Mesendoderm (in vitro differentiated cells): ENCODE measurements at regions not wholly inside any gene's neighbourhood (a gene's known extent, or its start where the extent isn't known, plus 50 kb on each side); places are given as distances from the start of the nearest gene placed in this dataset.

Experiments
- DNase-seq: peaks from one replicate; pipeline ENCODE4 v3.0.0; 2013
- H2AK5ac ChIP-seq: 2 replicates; pipeline ENCODE4 v1.6.1; 2013; ENCODE audit warnings: low read length, inconsistent platforms
- H2BK120ac ChIP-seq: 2 replicates; pipeline ENCODE4 v1.6.1; 2013; ENCODE audit warnings: low read depth, mild to moderate bottlenecking, low read length, moderate library complexity, mixed read lengths
- H2BK15ac ChIP-seq: replicated peaks from 2 replicates; pipeline ENCODE4 v1.6.1; 2013; ENCODE audit warnings: low read depth, mild to moderate bottlenecking, moderate library complexity
- H2BK5ac ChIP-seq: 2 replicates; pipeline ENCODE4 v1.6.1; 2013; ENCODE audit warnings: low read length, inconsistent platforms
- H3K18ac ChIP-seq: 2 replicates; pipeline ENCODE4 v1.6.1; 2013; ENCODE audit warnings: mild to moderate bottlenecking, low read length, mixed read lengths
- H3K23ac ChIP-seq: one replicate; pipeline ENCODE4 v1.6.1; 2013; ENCODE audit warnings: low read length
- H3K27ac ChIP-seq: 2 replicates; pipeline ENCODE4 v1.5.1; 2013; ENCODE audit warnings: low read depth, mild to moderate bottlenecking, inconsistent platforms, low read length, moderate library complexity
- H3K27me3 ChIP-seq: 2 replicates; pipeline ENCODE4 v1.6.1; 2013; ENCODE audit warnings: low read length, control low read depth, mild to moderate bottlenecking, inconsistent platforms; ENCODE audit not compliant: insufficient read depth, poor library complexity
- H3K36me3 ChIP-seq: 2 replicates; pipeline ENCODE4 v1.6.1; 2013; ENCODE audit warnings: low read length, inconsistent platforms; ENCODE audit not compliant: control insufficient read depth, insufficient read depth
- H3K4ac ChIP-seq: one replicate; pipeline ENCODE4 v1.6.1; 2013; ENCODE audit warnings: low read depth, mild to moderate bottlenecking, low read length, moderate library complexity
- H3K4me1 ChIP-seq: 2 replicates; pipeline ENCODE4 v1.6.1; 2013; ENCODE audit warnings: low read depth, low read length, inconsistent platforms; ENCODE audit not compliant: control insufficient read depth
- H3K4me2 ChIP-seq: 2 replicates; pipeline ENCODE4 v1.6.1; 2013; ENCODE audit warnings: low read length
- H3K4me3 ChIP-seq: 2 replicates; pipeline ENCODE4 v1.5.1; 2013; ENCODE audit warnings: mild to moderate bottlenecking, low read length
- H3K56ac ChIP-seq: one replicate; pipeline ENCODE4 v1.6.1; 2013; ENCODE audit warnings: low read length
- H3K79me1 ChIP-seq: 2 replicates; pipeline ENCODE4 v1.6.1; 2013; ENCODE audit warnings: low read length, inconsistent platforms
- H3K79me2 ChIP-seq: 2 replicates; pipeline ENCODE4 v1.6.1; 2013; ENCODE audit warnings: mild to moderate bottlenecking, low read length; ENCODE audit not compliant: control insufficient read depth, insufficient read depth
- H3K9ac ChIP-seq: 2 replicates; pipeline ENCODE4 v1.6.1; 2013; ENCODE audit warnings: low read length, inconsistent platforms
- H4K5ac ChIP-seq: one replicate; pipeline ENCODE4 v1.6.1; 2013; ENCODE audit warnings: low read length
- H4K8ac ChIP-seq: one replicate; pipeline ENCODE4 v1.6.1; 2013; ENCODE audit warnings: low read depth, mild to moderate bottlenecking, control low read depth, low read length, moderate library complexity
- WGBS: extraction: QIAGEN DNeasy Blood & Tissue Kit; methylation state at CpG from one replicate; pipeline ENCODE4 v1.1.7; 2013; ENCODE audit warnings: low lambda C conversion rate, missing lambda C conversion rate; ENCODE audit not compliant: insufficient coverage; ENCODE audit errors: extremely low coverage; 5-methylcytosine and 5-hydroxymethylcytosine counted together

GRCh38 chr6:170050591-170051041 lies 240.3 kb downstream of the DLL1 start:
- Histone ChIP-seq H4K8ac (no peak overlapping the region), H3K56ac (no peak overlapping the region), H3K79me1 (no peaks in the 10 kb centered on the region), H3K27ac (no peak overlapping the region), H3K27me3 (no peaks in the 10 kb centered on the region), H3K23ac (no peak overlapping the region), H3K4ac (no peak overlapping the region), H3K4me3 (no peak overlapping the region), H2BK120ac (no peak overlapping the region), H2AK5ac (no peak overlapping the region), H3K9ac (no peak overlapping the region), H3K36me3 (no peaks in the 10 kb centered on the region), H2BK15ac (no peak overlapping the region), H3K18ac (no peak overlapping the region), H3K4me2 (no peak overlapping the region), H4K5ac (no peak overlapping the region), H3K79me2 (no peaks in the 10 kb centered on the region), H2BK5ac (no peak overlapping the region), H3K4me1 (no peaks in the 10 kb centered on the region)
- no CpG with 5 or more reads among the region's 15 CpGs for WGBS
- no peak for DNase-seq

- Histone ChIP-seq H4K8ac (no peak overlapping the region), H3K79me1 (no peaks in the 10 kb centered on the region), H3K79me2 (no peaks in the 10 kb centered on the region), H3K56ac (no peak overlapping the region), H3K4me3 (no peak overlapping the region), H3K4me2 (no peak overlapping the region), H2BK5ac (no peak overlapping the region), H2BK120ac (no peak overlapping the region), H3K4me1 (no peaks in the 10 kb centered on the region), H2AK5ac (no peak overlapping the region), H3K18ac (no peak overlapping the region), H2BK15ac (no peak overlapping the region), H3K4ac (no peak overlapping the region), H3K23ac (no peak overlapping the region), H3K27me3 (no peaks in the 10 kb centered on the region), H3K36me3 (no peaks in the 10 kb centered on the region), H4K5ac (no peak overlapping the region), H3K9ac (no peak overlapping the region), H3K27ac (no peak overlapping the region)
- no CpG with 5 or more reads among the region's 38 CpGs for WGBS
- no peak for DNase-seq
Observed at GRCh38 chr6:170049641-170050561, 241.0 kb downstream of the DLL1 start.

GRCh38 chr6:170048615-170049256 lies 242.1 kb downstream of the DLL1 start:
- Histone ChIP-seq H2AK5ac (no peak overlapping the region), H2BK5ac (no peak overlapping the region), H4K8ac (no peak overlapping the region), H3K27ac (no peak overlapping the region), H3K18ac (no peak overlapping the region), H3K4me2 (no peak overlapping the region), H3K27me3 (no peaks in the 10 kb centered on the region), H3K9ac (no peak overlapping the region), H3K56ac (no peak overlapping the region), H2BK120ac (no peak overlapping the region), H3K4ac (no peak overlapping the region), H4K5ac (no peak overlapping the region), H3K23ac (no peak overlapping the region), H3K79me2 (no peaks in the 10 kb centered on the region), H2BK15ac (no peak overlapping the region), H3K79me1 (no peaks in the 10 kb centered on the region), H3K4me3 (no peak overlapping the region), H3K36me3 (no peaks in the 10 kb centered on the region), H3K4me1 (no peaks in the 10 kb centered on the region)
- no peak for DNase-seq
- no CpG with 5 or more reads among the region's 16 CpGs for WGBS

- no peak overlapping the region for H4K5ac ChIP-seq
- H3K4me3 ChIP-seq: no peak overlapping the region
- no peak for DNase-seq
- no peak overlapping the region for H2BK120ac ChIP-seq
- H2AK5ac ChIP-seq: no peak overlapping the region
- H3K79me1 ChIP-seq: no peaks in the 10 kb centered on the region
- no peak overlapping the region for H3K27ac ChIP-seq
- no CpG with 5 or more reads among the region's 6 CpGs for WGBS
- no peak overlapping the region for H2BK15ac ChIP-seq
- H3K36me3 ChIP-seq: no peaks in the 10 kb centered on the region
- no peak overlapping the region for H3K18ac ChIP-seq
- H4K8ac ChIP-seq: no peak overlapping the region
- no peak overlapping the region for H3K23ac ChIP-seq
- H3K56ac ChIP-seq: no peak overlapping the region
- no peak overlapping the region for H3K4ac ChIP-seq
- no peaks in the 10 kb centered on the region for H3K4me1 ChIP-seq
- H3K4me2 ChIP-seq: no peak overlapping the region
- H3K79me2 ChIP-seq: no peaks in the 10 kb centered on the region
- no peak overlapping the region for H2BK5ac ChIP-seq
- H3K9ac ChIP-seq: no peak overlapping the region
- H3K27me3 ChIP-seq: no peaks in the 10 kb centered on the region
Observed at GRCh38 chr6:170047823-170048222, 243.1 kb downstream of the DLL1 start.

- H3K4ac ChIP-seq: no peak overlapping the region
- no peak overlapping the region for H2BK120ac ChIP-seq
- no peak overlapping the region for H2BK15ac ChIP-seq
- no peak for DNase-seq
- H4K8ac ChIP-seq: no peak overlapping the region
- H3K4me1 ChIP-seq: no peaks in the 10 kb centered on the region
- H3K56ac ChIP-seq: no peak overlapping the region
- H3K9ac ChIP-seq: no peak overlapping the region
- no peak overlapping the region for H3K18ac ChIP-seq
- H2BK5ac ChIP-seq: no peak overlapping the region
- no peak overlapping the region for H3K4me3 ChIP-seq
- H3K27me3 ChIP-seq: no peaks in the 10 kb centered on the region
- H3K27ac ChIP-seq: no peak overlapping the region
- WGBS: no CpG with 5 or more reads among the region's 18 CpGs
- H4K5ac ChIP-seq: no peak overlapping the region
- H3K36me3 ChIP-seq: no peaks in the 10 kb centered on the region
- H3K4me2 ChIP-seq: no peak overlapping the region
- H3K79me1 ChIP-seq: no peaks in the 10 kb centered on the region
- H2AK5ac ChIP-seq: no peak overlapping the region
- H3K79me2 ChIP-seq: no peaks in the 10 kb centered on the region
- H3K23ac ChIP-seq: no peak overlapping the region
Observed at GRCh38 chr6:170046791-170047626, 243.9 kb downstream of the DLL1 start.
